ENCODE measurements at regions not wholly inside any gene's neighbourhood (a gene's known extent, or its start where the extent isn't known, plus 50 kb on each side); places are given as distances from the start of the nearest gene placed in this dataset.

- H3K36me3 Mint-ChIP-seq (ENCODE audit: low read depth, unreplicated experiment), result no peaks in the 10 kb centered on the region
- H3K27ac Mint-ChIP-seq (ENCODE audit: unreplicated experiment), result no peak overlapping the region
- H3K9me3 Mint-ChIP-seq (ENCODE audit: unreplicated experiment), result no peaks in the 10 kb centered on the region
- H3K4me3 Mint-ChIP-seq (ENCODE audit: unreplicated experiment), result no peak overlapping the region
- DNase-seq (ENCODE audit: low spot score), result no peak
- H3K27me3 Mint-ChIP-seq (ENCODE audit: unreplicated experiment), result no peaks in the 10 kb centered on the region
- no peaks in the 10 kb centered on the region for H3K4me1 Mint-ChIP-seq (ENCODE audit: unreplicated experiment)
- TF ChIP-seq CTCF (IDR thresholded peaks at IDR 0.05; ENCODE audit: unreplicated experiment), result no peak
Measured at GRCh38 chr5:145050181-145050580, 785.0 kb downstream of the PRELID2 start.

- H3K9me3 Mint-ChIP-seq (ENCODE audit: unreplicated experiment), result no peaks in the 10 kb centered on the region
- no peaks in the 10 kb centered on the region for H3K36me3 Mint-ChIP-seq (ENCODE audit: low read depth, unreplicated experiment)
- H3K27ac Mint-ChIP-seq (ENCODE audit: unreplicated experiment), result no peak overlapping the region
- no peaks in the 10 kb centered on the region for H3K27me3 Mint-ChIP-seq (ENCODE audit: unreplicated experiment)
- TF ChIP-seq CTCF (IDR thresholded peaks at IDR 0.05; ENCODE audit: unreplicated experiment), result no peak
- no peak overlapping the region for H3K4me3 Mint-ChIP-seq (ENCODE audit: unreplicated experiment)
- no peak for DNase-seq (ENCODE audit: low spot score)
- no peaks in the 10 kb centered on the region for H3K4me1 Mint-ChIP-seq (ENCODE audit: unreplicated experiment)
Measured at GRCh38 chr5:145044970-145045369, 790.2 kb downstream of the PRELID2 start.

GRCh38 chr5:145028626-145029025 is 806.5 kb downstream of the PRELID2 start:
- Mint-ChIP-seq H3K27me3 (ENCODE audit: unreplicated experiment) (no peaks in the 10 kb centered on the region), H3K9me3 (ENCODE audit: unreplicated experiment) (no peaks in the 10 kb centered on the region), H3K27ac (ENCODE audit: unreplicated experiment) (no peak overlapping the region), H3K4me1 (ENCODE audit: unreplicated experiment) (peaks cover 12% of the 10 kb centered on the region), H3K4me3 (ENCODE audit: unreplicated experiment) (no peak overlapping the region), H3K36me3 (ENCODE audit: low read depth, unreplicated experiment) (no peaks in the 10 kb centered on the region)
- no peak for DNase-seq (ENCODE audit: low spot score)
- TF ChIP-seq CTCF (IDR thresholded peaks at IDR 0.05; ENCODE audit: unreplicated experiment), result no peak

DNA sequence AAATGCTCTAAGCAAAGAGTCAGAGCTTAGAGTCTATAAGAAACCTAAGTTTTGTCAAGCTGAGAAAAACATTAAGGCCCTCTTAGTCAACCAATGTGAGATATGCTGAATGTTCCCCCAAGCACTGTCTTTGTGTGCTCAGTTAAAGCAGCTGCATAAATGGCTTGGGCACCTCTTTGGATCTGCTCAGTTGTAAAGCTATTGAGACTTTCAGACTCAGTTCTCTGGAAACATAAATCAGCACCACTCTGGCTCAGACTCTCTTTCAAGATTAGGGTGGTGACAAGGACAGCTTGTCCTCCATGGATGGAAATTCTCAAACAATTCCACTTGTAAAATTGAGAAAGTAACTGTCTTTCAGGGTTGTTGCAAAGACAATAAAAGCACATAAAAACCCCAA is 807.9 kb downstream of the PRELID2 start:
- peaks cover 12% of the 10 kb centered on the region for H3K4me1 Mint-ChIP-seq (ENCODE audit: unreplicated experiment)
- no peaks in the 10 kb centered on the region for H3K9me3 Mint-ChIP-seq (ENCODE audit: unreplicated experiment)
- H3K36me3 Mint-ChIP-seq (ENCODE audit: low read depth, unreplicated experiment), result no peaks in the 10 kb centered on the region
- no peak for DNase-seq (ENCODE audit: low spot score)
- H3K27me3 Mint-ChIP-seq (ENCODE audit: unreplicated experiment), result no peaks in the 10 kb centered on the region
- H3K27ac Mint-ChIP-seq (ENCODE audit: unreplicated experiment), result no peak overlapping the region
- no peak overlapping the region for H3K4me3 Mint-ChIP-seq (ENCODE audit: unreplicated experiment)
- no peak for TF ChIP-seq CTCF (IDR thresholded peaks at IDR 0.05; ENCODE audit: unreplicated experiment)

GRCh38 chr5:145025775-145026174 is 809.4 kb downstream of the PRELID2 start:
- H3K27ac Mint-ChIP-seq (ENCODE audit: unreplicated experiment), result no peak overlapping the region
- no peak for TF ChIP-seq CTCF (IDR thresholded peaks at IDR 0.05; ENCODE audit: unreplicated experiment)
- H3K36me3 Mint-ChIP-seq (ENCODE audit: low read depth, unreplicated experiment), result no peaks in the 10 kb centered on the region
- H3K4me1 Mint-ChIP-seq (ENCODE audit: unreplicated experiment), result peaks cover 12% of the 10 kb centered on the region
- H3K4me3 Mint-ChIP-seq (ENCODE audit: unreplicated experiment), result no peak overlapping the region
- no peaks in the 10 kb centered on the region for H3K9me3 Mint-ChIP-seq (ENCODE audit: unreplicated experiment)
- no peak for DNase-seq (ENCODE audit: low spot score)
- no peaks in the 10 kb centered on the region for H3K27me3 Mint-ChIP-seq (ENCODE audit: unreplicated experiment)
